ENCODE measurements at regions not wholly inside any gene's neighbourhood (a gene's known extent, or its start where the extent isn't known, plus 50 kb on each side); places are given as distances from the start of the nearest gene placed in this dataset.

GRCh38 chr16:85369060-85369459 is 244.1 kb upstream of the GSE1 start:
- Histone ChIP-seq H3K4me1 (no peaks in the 10 kb centered on the region), H3K27me3 (no peaks in the 10 kb centered on the region), H3K9me3 (no peaks in the 10 kb centered on the region), H3K27ac (no peak overlapping the region), H3K36me3 (no peaks in the 10 kb centered on the region), H3K4me3 (no peak overlapping the region)
- FAIRE-seq (no peak), DNase-seq (no peak), ATAC-seq (no peak)
- TF ChIP-seq CTCF (IDR thresholded peaks at IDR 0.05), result no peak
- 87 to 90% methylated on average over 7 of the region's 7 CpGs for WGBS, 2 donors
- intact Hi-C loops (cut with DNase I), result no loop called here

GRCh38 chr16:85369741-85370528 is 243.2 kb upstream of the GSE1 start:
- no peaks in the 10 kb centered on the region for H3K9me3 ChIP-seq
- no peak overlapping the region for H3K27ac ChIP-seq
- peak; percentile 62 to 81 (median 72) for ATAC-seq
- peak in 4 of 6 donors; percentile 61 to 85 (median 78) for DNase-seq
- H3K27me3 ChIP-seq, result no peaks in the 10 kb centered on the region
- peak; percentile 40 to 68 (median 62) for TF ChIP-seq CTCF (IDR thresholded peaks at IDR 0.05)
- H3K36me3 ChIP-seq, result no peaks in the 10 kb centered on the region
- WGBS, 2 donors, result 43 to 48% methylated on average over 20 of the region's 20 CpGs
- no peaks in the 10 kb centered on the region for H3K4me1 ChIP-seq
- no peak overlapping the region for H3K4me3 ChIP-seq
- intact Hi-C loops (cut with DNase I), result no loop called here
- no peak for FAIRE-seq

GRCh38 chr16:85370543-85370880 is 242.6 kb upstream of the GSE1 start:
- peak in 1 of 4 donors; percentile 5 for ATAC-seq

GRCh38 chr16:85370881-85371651 is 242.1 kb upstream of the GSE1 start:
- intact Hi-C loops (cut with DNase I), result no loop called here
- no peaks in the 10 kb centered on the region for H3K9me3 ChIP-seq
- no peak for FAIRE-seq
- no peaks in the 10 kb centered on the region for H3K36me3 ChIP-seq
- H3K4me3 ChIP-seq, result no peak overlapping the region
- peak in 1 of 6 donors; percentile 75 for DNase-seq
- TF ChIP-seq CTCF (IDR thresholded peaks at IDR 0.05), result no peak
- ATAC-seq, result peak in 3 of 4 donors; percentile 8 to 44 (median 41)
- no peak overlapping the region for H3K27ac ChIP-seq
- H3K4me1 ChIP-seq, result peaks cover 1 to 3% (median 3%) of the 10 kb centered on the region in 3 donors
- WGBS, 2 donors, result 84 to 87% methylated on average over 28 of the region's 28 CpGs
- no peaks in the 10 kb centered on the region for H3K27me3 ChIP-seq

More at GRCh38 chr16:85370543-85370880, 242.6 kb upstream of the GSE1 start:
- no peak overlapping the region for H3K27ac ChIP-seq
- intact Hi-C loops (cut with DNase I), result no loop called here
- no peaks in the 10 kb centered on the region for H3K27me3 ChIP-seq
- 74 to 84% methylated on average over 4 to 6 of the region's 6 CpGs for WGBS, 2 donors
- no peak overlapping the region for H3K4me3 ChIP-seq
- FAIRE-seq (no peak), DNase-seq (no peak)
- no peaks in the 10 kb centered on the region for H3K36me3 ChIP-seq
- TF ChIP-seq CTCF (IDR thresholded peaks at IDR 0.05), result no peak
- H3K9me3 ChIP-seq, result no peaks in the 10 kb centered on the region
- no peaks in the 10 kb centered on the region for H3K4me1 ChIP-seq

All from pancreas (tissue), 10 donors.